Cardiac fibroblast (primary cell): ENCODE measurements at regions not wholly inside any gene's neighbourhood (a gene's known extent, or its start where the extent isn't known, plus 50 kb on each side); places are given as distances from the start of the nearest gene placed in this dataset.

Experiments used
- DNase-seq, 2 donors: peaks; one replicate each; pipeline versions ENCODE4 v3.0.0 to v3.0.0-alpha.2; 2010; ENCODE audit warnings: low read depth in 2 of 2
- H3K4me3 ChIP-seq, 2 donors: replicated peaks in 1 of 2; 1 replicate in 1 of 2; 2 replicates in 1 of 2; pipeline ENCODE4 v1.5.1; 2011; ENCODE audit warnings: low read depth in 2 of 2, low read length in 2 of 2, mild to moderate bottlenecking in 2 of 2, moderate library complexity in 1 of 2
- CTCF ChIP-seq: IDR thresholded peaks from one replicate; pipeline ENCODE4 v1.5.1; 2011; ENCODE audit warnings: low read depth, mild to moderate bottlenecking, low read length, inconsistent platforms

GRCh38 chr11:37557990-37558389, 960.0 kb upstream of the RAG2 start:
- no peak overlapping the region for H3K4me3 ChIP-seq
- TF ChIP-seq CTCF, result no peak
- DNase-seq, result no peak

DNA sequence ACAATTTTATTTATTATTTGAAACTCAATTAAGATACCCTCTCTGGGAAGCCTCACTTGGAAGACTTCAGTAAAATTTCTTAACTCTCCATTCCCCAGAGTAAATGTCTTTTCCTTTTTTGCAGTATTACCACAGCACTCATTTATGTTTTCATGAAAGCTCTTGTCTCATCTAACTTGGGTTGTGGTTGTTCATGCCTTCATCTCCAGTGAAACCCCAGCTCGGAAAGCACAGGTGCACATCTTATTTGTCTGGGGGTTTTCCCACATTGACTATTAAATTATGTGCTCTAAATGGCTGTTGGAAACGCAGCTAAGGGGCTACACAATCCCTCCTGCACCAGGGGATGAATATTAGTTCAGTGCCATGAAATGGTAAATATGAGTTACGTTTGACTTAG, 954.2 kb upstream of the RAG2 start:
- DNase-seq, result no peak
- no peak overlapping the region for H3K4me3 ChIP-seq
- TF ChIP-seq CTCF, result no peak

DNA sequence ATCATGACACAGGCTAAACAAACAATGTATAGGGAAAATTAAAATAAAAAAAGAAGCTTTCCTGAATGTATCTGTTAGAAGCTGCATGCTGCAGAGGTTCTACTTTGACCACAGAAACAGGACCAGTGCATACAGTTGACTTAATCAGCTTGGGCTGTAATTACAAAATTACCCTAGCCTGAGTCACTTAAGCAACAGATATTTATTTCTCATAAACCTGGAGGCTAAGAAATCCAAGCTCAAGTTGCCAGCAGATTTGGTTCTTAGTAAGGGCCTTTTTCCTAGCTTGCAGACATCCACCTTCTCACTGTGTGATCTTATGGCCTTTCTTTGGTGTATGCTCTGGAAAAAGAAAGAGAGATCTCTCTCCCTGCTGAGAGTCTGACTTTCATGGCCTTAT, 946.5 kb upstream of the RAG2 start:
- no peak overlapping the region for H3K4me3 ChIP-seq
- TF ChIP-seq CTCF, result no peak
- no peak for DNase-seq

DNA sequence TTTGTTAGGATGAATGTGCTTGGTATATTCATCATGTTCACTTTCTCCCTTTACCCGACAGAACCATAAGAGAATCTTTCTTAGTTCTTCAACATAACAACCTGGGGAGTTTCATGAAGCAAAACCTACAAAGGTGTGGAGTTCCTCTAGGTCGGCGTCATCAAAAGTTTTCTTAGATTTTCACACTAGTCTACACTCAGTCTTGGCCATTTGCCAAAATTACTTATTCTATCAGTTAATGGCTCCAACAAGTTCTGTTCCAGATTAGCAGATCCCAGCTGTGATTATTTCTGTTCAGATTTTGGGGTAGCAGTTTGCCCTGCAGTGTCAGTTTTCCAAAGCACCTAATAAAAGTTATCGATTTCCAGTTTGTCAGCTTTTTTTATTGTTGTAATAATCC, 935.8 kb upstream of the RAG2 start:
- no peak for TF ChIP-seq CTCF
- no peak overlapping the region for H3K4me3 ChIP-seq
- DNase-seq, result no peak

DNA sequence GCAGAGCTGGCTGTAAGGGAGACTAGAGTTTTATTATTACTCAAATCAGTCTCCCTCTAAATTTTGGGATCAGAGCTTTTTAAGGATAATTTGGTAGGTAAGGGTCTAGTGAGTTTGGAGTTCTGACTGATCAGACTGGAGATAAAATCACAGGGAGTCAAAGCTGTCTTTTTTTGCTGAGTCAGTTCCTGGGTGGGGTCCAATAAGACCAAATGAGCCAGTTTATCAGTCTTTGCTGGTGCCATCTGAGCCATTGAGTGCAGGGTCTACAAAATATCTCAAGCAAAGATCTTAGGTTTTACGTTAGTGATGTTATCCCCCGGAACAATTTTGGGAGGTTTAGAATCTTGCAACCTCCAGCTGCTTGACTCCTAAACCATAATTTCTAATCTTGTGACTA, 935.1 kb upstream of the RAG2 start:
- DNase-seq, result no peak
- no peak for TF ChIP-seq CTCF
- H3K4me3 ChIP-seq, result no peak overlapping the region

DNA sequence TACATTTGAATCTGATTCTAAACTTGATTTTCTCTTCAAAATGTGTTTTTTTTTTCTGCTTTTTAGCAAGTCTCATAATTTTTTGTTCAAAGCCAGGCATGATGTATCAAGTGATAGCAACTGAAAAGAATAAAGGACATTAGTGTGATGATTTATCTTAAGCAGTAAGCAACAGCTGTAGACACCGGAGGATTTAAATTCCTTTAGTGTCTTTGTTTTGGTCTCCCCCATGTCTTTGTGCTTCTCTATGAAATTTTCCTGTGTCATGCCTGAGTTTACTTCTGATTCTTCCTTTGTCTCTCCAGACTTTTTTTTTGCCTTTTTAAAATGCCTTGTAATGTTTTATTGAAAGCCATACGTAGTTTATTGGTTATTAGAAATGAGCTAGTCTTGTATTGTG, 934.2 kb upstream of the RAG2 start:
- DNase-seq, result no peak
- no peak for TF ChIP-seq CTCF
- no peak overlapping the region for H3K4me3 ChIP-seq

- no peak for TF ChIP-seq CTCF
- no peak overlapping the region for H3K4me3 ChIP-seq
- DNase-seq, result no peak
These were observed 929.5 kb upstream of the RAG2 start for GRCh38 chr11:37527545-37527944.
